Epithelial cell of proximal tubule (primary cell): ENCODE measurements at regions not wholly inside any gene's neighbourhood (a gene's known extent, or its start where the extent isn't known, plus 50 kb on each side); places are given as distances from the start of the nearest gene placed in this dataset.

ENCODE experiments used
- DNase-seq: peaks from one replicate; pipeline ENCODE4 v3.0.0-alpha.2; 2011; ENCODE audit warnings: low read depth
- H3K4me3 ChIP-seq: 2 replicates; pipeline ENCODE4 v1.5.1; 2011; ENCODE audit warnings: low read depth, mild to moderate bottlenecking, low read length
- TF ChIP-seq, protein P1 (sequence below): conservative IDR thresholded peaks from 2 replicates; pipeline ENCODE4 v1.5.1; 2012; ENCODE audit warnings: low read depth, mild to moderate bottlenecking, low read length

DNA sequence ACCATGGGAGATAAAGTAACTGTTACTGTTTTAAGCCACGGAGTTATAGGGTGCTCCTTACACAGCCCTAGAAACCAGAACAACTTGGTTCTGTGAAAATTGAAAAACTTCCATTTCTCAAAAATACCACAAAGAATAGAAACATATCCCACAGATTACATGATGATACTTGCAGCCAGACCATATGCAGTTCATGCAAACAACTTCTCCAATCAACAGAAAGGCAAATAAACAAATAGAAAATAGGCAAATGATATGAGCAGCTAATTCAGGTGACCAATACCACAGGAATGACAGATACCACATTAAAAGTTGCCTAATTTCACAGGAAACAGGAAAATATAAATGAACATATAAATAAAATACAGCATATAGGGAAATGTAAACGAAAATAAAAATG lies 297.5 kb downstream of the HTR7 start:
- H3K4me3 ChIP-seq = no peak overlapping the region
- no peak for DNase-seq
- TF ChIP-seq, protein P1, sequence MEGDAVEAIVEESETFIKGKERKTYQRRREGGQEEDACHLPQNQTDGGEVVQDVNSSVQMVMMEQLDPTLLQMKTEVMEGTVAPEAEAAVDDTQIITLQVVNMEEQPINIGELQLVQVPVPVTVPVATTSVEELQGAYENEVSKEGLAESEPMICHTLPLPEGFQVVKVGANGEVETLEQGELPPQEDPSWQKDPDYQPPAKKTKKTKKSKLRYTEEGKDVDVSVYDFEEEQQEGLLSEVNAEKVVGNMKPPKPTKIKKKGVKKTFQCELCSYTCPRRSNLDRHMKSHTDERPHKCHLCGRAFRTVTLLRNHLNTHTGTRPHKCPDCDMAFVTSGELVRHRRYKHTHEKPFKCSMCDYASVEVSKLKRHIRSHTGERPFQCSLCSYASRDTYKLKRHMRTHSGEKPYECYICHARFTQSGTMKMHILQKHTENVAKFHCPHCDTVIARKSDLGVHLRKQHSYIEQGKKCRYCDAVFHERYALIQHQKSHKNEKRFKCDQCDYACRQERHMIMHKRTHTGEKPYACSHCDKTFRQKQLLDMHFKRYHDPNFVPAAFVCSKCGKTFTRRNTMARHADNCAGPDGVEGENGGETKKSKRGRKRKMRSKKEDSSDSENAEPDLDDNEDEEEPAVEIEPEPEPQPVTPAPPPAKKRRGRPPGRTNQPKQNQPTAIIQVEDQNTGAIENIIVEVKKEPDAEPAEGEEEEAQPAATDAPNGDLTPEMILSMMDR = no peak

DNA sequence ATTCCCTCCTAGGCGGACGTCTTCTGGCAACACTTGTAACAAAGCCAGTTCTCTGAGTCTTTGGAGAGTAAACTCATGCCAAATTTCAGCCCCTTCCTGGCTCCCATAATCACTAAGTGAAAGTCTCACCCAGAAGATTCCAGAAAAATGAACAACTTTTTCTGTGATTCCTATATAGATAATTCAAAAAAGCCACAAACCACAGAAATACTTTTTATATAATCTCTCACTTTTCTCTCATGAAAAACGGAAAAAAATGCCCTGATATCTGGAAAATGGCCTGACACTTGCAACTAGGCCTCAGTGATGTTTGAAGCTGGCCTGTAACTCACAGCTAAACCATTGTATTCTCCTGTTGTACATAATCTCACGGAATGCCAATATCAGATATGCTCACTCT lies 296.2 kb downstream of the HTR7 start:
- TF ChIP-seq, protein P1 = no peak
- no peak for DNase-seq
- no peak overlapping the region for H3K4me3 ChIP-seq

DNA sequence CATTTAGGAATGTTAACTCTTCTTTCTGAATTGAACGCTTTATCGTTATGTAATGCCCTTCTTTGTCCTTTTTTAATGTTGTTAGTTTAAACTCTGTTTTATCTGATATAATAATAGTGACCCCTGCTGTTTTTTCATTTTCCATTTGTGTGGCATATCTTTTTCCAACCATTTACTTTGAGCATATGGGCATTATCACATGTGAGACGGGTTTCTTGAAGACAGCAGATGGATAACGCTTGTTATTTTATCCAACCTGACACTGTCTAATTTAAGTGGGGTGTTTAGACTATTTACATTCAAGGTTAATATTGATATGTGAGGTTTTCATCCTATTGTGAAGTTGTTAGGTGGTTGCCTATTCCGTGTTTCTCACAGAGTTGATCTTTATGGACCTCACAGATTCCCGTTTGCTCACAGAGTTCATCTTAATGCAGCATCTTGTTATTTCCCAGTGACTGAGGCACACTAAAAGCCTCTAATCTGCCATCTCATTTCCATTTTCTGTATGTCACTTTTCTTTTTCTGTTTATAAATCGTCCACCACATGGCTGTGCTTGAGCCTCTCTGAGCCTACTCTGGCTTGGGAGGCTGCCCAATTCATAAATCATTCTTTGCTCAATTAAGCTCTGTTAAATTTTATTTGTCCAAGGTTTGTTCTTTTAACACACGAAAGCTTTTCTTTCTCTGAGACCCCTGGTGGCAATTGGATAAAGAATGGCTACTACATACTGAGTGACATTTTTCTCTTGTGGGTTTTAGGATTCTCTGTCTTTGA lies 286.2 kb downstream of the HTR7 start:
- TF ChIP-seq, protein P1 = no peak
- DNase-seq = no peak
- no peak overlapping the region for H3K4me3 ChIP-seq

DNA sequence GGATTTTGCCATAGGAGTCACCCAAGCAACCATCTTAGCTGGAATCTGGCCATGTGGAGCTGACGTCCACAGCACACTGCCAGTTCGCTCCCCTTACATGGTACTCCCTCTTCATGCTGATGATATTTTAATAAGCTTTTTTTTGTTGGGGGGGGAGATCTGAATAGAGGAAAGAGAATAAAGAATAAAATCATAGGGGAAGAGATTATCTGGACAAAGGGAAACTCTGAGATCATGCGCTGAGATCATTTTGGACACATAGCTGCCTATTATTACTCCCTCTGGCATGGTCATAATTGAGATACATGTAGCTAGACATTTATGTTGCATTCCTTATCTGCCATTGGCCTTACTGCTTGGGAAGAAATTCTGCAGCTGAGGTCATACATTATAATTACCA lies 282.7 kb downstream of the HTR7 start:
- no peak overlapping the region for H3K4me3 ChIP-seq
- DNase-seq = no peak
- TF ChIP-seq, protein P1 = no peak

DNA sequence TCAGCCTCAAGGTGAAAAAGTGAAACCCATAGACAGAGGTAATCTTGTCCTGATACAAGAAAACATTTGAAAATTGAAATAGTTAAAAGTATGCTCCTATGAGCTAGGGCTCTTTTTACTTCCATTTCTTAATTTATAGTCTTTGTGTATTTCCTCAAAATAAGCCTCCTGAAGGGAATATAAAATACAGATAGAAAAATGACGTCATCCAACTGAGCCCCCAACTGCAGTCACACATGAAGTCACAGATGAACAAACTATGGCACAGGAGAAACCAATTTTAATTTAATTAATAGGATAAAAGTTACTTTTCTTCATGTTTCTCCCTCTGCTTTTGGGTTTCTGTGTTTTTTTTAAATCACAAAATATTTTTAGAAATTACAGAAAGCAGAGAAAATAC lies 280.3 kb downstream of the HTR7 start:
- no peak for DNase-seq
- H3K4me3 ChIP-seq = no peak overlapping the region
- TF ChIP-seq, protein P1 = no peak

DNA sequence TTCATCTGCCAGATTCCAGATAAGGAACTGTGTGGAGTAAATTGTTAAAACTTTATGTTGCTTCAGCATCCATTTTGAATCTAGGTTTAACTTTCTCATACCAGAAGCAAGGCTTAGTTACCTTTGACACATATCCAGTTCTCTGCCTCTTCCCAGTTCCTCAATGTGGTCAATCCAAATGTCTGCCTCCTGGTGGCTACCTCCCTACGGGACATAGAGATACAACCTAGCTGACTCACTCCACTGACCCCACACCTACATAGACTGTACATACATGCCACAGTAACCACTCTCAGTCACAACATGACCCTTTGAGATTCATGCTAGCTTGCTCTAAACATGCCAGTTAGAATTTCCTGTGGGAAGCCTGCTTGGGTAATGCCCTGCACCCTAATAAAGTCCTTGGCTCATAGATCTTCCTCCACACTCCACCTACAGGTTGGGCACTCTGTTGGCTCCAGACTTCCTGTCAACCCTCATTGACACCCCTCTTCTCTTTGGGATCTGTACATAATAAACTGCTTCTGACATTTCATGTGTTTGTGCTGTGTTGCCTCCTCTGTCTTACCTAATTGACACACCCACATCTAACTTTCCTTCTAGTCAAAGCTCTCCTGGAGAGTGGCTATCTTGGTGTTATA lies 278.1 kb downstream of the HTR7 start:
- TF ChIP-seq, protein P1 = peak; percentile 47
- H3K4me3 ChIP-seq = no peak overlapping the region
- no peak for DNase-seq

DNA sequence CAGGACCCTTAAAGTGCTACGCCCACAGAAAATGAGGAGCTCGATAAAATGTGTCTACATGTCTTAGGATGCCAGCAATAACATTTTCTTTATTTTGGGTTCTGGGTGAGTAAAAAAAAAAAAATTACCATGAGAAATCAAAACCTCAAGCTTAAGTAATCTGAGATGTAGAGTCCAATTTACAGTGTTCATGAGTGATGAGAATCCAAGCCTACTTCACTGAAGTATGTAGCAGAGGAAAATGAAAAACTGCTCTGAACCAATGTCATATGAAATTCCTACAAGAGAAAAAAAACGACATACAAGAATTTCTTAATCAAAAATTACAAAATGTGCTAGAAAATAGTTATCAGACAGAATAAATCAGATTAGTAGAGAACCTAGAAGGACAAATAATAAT lies 274.4 kb downstream of the HTR7 start:
- no peak for DNase-seq
- TF ChIP-seq, protein P1 = no peak
- no peak overlapping the region for H3K4me3 ChIP-seq
